ENCODE measurements at regions not wholly inside any gene's neighbourhood (a gene's known extent, or its start where the extent isn't known, plus 50 kb on each side); places are given as distances from the start of the nearest gene placed in this dataset.

DNA sequence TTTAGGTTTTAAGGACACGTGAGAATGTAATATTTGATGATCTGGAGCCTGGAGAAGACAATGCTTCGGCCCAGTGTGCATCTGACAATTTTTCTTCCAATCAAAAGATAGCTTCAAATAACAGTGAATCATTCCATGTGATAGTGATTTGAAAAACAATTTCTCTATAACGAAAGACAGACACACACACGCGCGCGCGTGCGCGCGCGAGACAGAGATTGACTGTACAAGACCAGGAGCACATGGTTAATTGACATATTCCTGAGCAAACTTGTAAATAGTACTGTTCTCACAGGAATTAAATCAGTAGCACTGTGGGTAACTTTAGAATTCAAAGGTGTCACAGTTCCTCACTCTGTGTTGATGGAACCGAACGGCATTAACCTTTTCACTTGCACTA lies 287.5 kb upstream of the LMO3 start:
- TF ChIP-seq, protein P1, sequence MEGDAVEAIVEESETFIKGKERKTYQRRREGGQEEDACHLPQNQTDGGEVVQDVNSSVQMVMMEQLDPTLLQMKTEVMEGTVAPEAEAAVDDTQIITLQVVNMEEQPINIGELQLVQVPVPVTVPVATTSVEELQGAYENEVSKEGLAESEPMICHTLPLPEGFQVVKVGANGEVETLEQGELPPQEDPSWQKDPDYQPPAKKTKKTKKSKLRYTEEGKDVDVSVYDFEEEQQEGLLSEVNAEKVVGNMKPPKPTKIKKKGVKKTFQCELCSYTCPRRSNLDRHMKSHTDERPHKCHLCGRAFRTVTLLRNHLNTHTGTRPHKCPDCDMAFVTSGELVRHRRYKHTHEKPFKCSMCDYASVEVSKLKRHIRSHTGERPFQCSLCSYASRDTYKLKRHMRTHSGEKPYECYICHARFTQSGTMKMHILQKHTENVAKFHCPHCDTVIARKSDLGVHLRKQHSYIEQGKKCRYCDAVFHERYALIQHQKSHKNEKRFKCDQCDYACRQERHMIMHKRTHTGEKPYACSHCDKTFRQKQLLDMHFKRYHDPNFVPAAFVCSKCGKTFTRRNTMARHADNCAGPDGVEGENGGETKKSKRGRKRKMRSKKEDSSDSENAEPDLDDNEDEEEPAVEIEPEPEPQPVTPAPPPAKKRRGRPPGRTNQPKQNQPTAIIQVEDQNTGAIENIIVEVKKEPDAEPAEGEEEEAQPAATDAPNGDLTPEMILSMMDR (IDR thresholded peaks at IDR 0.05): no peak
- no peak for TF ChIP-seq EZH2 (IDR thresholded peaks at IDR 0.05; ENCODE audit: borderline replicate concordance, insufficient read depth, low read depth, low read length, poor library complexity, severe bottlenecking)

All from B cell (primary cell).